A673 (cell line): ENCODE measurements at regions not wholly inside any gene's neighbourhood (a gene's known extent, or its start where the extent isn't known, plus 50 kb on each side); places are given as distances from the start of the nearest gene placed in this dataset.

Source experiments
- BruUV-seq: library from RNA; stranded (reverse); fragments of 400-500 nt; replicated peaks from 2 replicates; lab custom pipeline; 2021; lab: Mats Ljungman, UMichigan
- CTCF ChIA-PET: fragments of 300-600 bp; sonication (Branson Sonifier 250); formaldehyde crosslinking; loops from one replicate; lab custom pipeline; 2022; ENCODE audit warnings: antibody characterized with exemption; lab: Charles Lee
- POLR2A ChIA-PET: fragments of 300-600 bp; sonication (Branson Sonifier 250); formaldehyde crosslinking; loops from one replicate; lab custom pipeline; 2022; ENCODE audit warnings: antibody characterized with exemption; ENCODE audit not compliant: low non-redundant PET; lab: Charles Lee
- DNase-seq: peaks from one replicate; pipeline ENCODE4 v3.0.0-alpha.2; 2015; ENCODE audit warnings: low spot score
- H3K27ac ChIP-seq: fragments of 200-600 bp; sonication (generic); 2 replicates; pipeline ENCODE4 v1.5.1; 2016; ENCODE audit warnings: mixed run types, low read depth, mild to moderate bottlenecking, mixed read lengths, antibody characterized with exemption, low read length; ENCODE audit not compliant: poor library complexity, severe bottlenecking
- H3K27me3 ChIP-seq: fragments of 200-600 bp; sonication (generic); replicated peaks from 2 replicates; pipeline ENCODE4 v1.6.1; 2017; ENCODE audit warnings: mixed run types, low read depth, mild to moderate bottlenecking, mixed read lengths, antibody characterized with exemption, low read length; ENCODE audit not compliant: insufficient read depth, poor library complexity
- H3K36me3 ChIP-seq: fragments of 200-600 bp; sonication (generic); 2 replicates; pipeline ENCODE4 v1.6.1; 2016; ENCODE audit warnings: mixed run types, mild to moderate bottlenecking, mixed read lengths, antibody characterized with exemption, low read length; ENCODE audit not compliant: insufficient read depth, poor library complexity, severe bottlenecking
- H3K4me1 ChIP-seq: fragments of 200-600 bp; sonication (generic); 2 replicates; pipeline ENCODE4 v1.6.1; 2017; ENCODE audit warnings: mixed run types, mild to moderate bottlenecking, mixed read lengths, antibody characterized with exemption, low read length; ENCODE audit not compliant: insufficient read depth, poor library complexity, severe bottlenecking
- H3K4me3 ChIP-seq: fragments of 200-600 bp; sonication (generic); 2 replicates; pipeline ENCODE4 v1.5.1; 2016; ENCODE audit warnings: low read depth, mixed run types, mild to moderate bottlenecking, mixed read lengths, low read length; ENCODE audit not compliant: poor library complexity, severe bottlenecking
- H3K9me3 ChIP-seq: fragments of 200-600 bp; sonication (generic); 2 replicates; pipeline ENCODE4 v1.6.1; 2016; ENCODE audit warnings: mixed run types, low read depth, mild to moderate bottlenecking, mixed read lengths, antibody characterized with exemption, low read length; ENCODE audit not compliant: poor library complexity, severe bottlenecking
- CTCF ChIP-seq: fragments of 300-800, 200-600 bp; sonication (generic); conservative IDR thresholded peaks from 2 replicates; pipeline ENCODE4 v1.5.1; 2017; ENCODE audit warnings: low read depth, mild to moderate bottlenecking, antibody characterized with exemption, low read length, moderate library complexity, mixed read lengths
- EZH2 ChIP-seq: fragments of 200-600 bp; sonication (generic); IDR thresholded peaks from 2 replicates; pipeline ENCODE4 v1.6.1; 2017; ENCODE audit warnings: borderline replicate concordance, low read depth, mild to moderate bottlenecking, mixed read lengths, antibody characterized with exemption, low read length; ENCODE audit not compliant: poor library complexity, severe bottlenecking
- intact Hi-C: fragments of 100-400 bp; cut with micrococcal nuclease; formaldehyde crosslinking; loops from one replicate; pipeline ENCODE4 v1.10.0; 2022; ENCODE audit not compliant: unreplicated experiment

- Histone ChIP-seq H3K4me1 (no peaks in the 10 kb centered on the region), H3K4me3 (no peak overlapping the region), H3K36me3 (no peaks in the 10 kb centered on the region), H3K27ac (no peak overlapping the region), H3K9me3 (no peaks in the 10 kb centered on the region), H3K27me3 (peaks cover 23% of the 10 kb centered on the region)
- TF ChIP-seq EZH2 (no peak), CTCF (no peak)
- ChIA-PET POLR2A (no interaction called here), CTCF (no interaction called here)
- intact Hi-C loops: no loop called here
- no TSS peak for BruUV-seq
- DNase-seq: no peak
Observed at GRCh38 chr1:195970209-195970608, 638.0 kb downstream of the KCNT2 start.

- Histone ChIP-seq H3K4me3 (no peak overlapping the region), H3K27ac (no peak overlapping the region), H3K27me3 (peaks cover 18% of the 10 kb centered on the region), H3K36me3 (no peaks in the 10 kb centered on the region), H3K9me3 (no peaks in the 10 kb centered on the region), H3K4me1 (no peaks in the 10 kb centered on the region)
- POLR2A ChIA-PET: no interaction called here
- no peak for DNase-seq
- CTCF ChIA-PET: no interaction called here
- intact Hi-C loops: no loop called here
- BruUV-seq: no TSS peak
- TF ChIP-seq CTCF: no peak
- no peak for TF ChIP-seq EZH2
Observed at GRCh38 chr1:195965475-195965874, 642.8 kb downstream of the KCNT2 start.

- H3K4me1 ChIP-seq: no peaks in the 10 kb centered on the region
- no peak for DNase-seq
- peaks cover 18% of the 10 kb centered on the region for H3K27me3 ChIP-seq
- no peak overlapping the region for H3K27ac ChIP-seq
- no peak for TF ChIP-seq CTCF
- no peak overlapping the region for H3K4me3 ChIP-seq
- no peaks in the 10 kb centered on the region for H3K36me3 ChIP-seq
- ChIA-PET POLR2A (no interaction called here), CTCF (no interaction called here)
- BruUV-seq: no TSS peak
- intact Hi-C loops: no loop called here
- H3K9me3 ChIP-seq: no peaks in the 10 kb centered on the region
Observed at GRCh38 chr1:195965036-195965435, 643.2 kb downstream of the KCNT2 start.
